ENCODE measurements at regions not wholly inside any gene's neighbourhood (a gene's known extent, or its start where the extent isn't known, plus 50 kb on each side); places are given as distances from the start of the nearest gene placed in this dataset.

DNA sequence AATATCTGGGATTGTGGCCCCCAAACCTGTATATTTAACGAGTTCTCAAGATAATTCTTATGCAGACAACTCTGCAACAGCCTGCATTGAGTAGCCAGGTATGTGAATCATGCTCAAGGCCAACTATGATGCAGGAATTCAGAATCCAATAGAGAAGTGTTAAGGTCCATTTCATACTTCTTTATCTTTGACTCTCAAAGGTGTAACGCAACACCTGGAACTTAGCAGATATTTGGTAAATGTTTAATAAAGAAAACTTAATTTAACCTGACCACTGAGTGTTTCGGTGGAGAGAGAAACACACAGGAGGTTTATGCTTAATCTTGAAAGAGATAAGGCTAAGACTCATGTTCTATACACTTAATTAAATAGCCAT lies 156.5 kb upstream of the PLEKHG7 start:
- DNase-seq (ENCODE audit: low spot score) (no peak), ATAC-seq (ENCODE audit: low FRiP score) (no peak)
- TF ChIP-seq, protein P1, sequence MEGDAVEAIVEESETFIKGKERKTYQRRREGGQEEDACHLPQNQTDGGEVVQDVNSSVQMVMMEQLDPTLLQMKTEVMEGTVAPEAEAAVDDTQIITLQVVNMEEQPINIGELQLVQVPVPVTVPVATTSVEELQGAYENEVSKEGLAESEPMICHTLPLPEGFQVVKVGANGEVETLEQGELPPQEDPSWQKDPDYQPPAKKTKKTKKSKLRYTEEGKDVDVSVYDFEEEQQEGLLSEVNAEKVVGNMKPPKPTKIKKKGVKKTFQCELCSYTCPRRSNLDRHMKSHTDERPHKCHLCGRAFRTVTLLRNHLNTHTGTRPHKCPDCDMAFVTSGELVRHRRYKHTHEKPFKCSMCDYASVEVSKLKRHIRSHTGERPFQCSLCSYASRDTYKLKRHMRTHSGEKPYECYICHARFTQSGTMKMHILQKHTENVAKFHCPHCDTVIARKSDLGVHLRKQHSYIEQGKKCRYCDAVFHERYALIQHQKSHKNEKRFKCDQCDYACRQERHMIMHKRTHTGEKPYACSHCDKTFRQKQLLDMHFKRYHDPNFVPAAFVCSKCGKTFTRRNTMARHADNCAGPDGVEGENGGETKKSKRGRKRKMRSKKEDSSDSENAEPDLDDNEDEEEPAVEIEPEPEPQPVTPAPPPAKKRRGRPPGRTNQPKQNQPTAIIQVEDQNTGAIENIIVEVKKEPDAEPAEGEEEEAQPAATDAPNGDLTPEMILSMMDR (IDR thresholded peaks at IDR 0.05) = no peak

DNA sequence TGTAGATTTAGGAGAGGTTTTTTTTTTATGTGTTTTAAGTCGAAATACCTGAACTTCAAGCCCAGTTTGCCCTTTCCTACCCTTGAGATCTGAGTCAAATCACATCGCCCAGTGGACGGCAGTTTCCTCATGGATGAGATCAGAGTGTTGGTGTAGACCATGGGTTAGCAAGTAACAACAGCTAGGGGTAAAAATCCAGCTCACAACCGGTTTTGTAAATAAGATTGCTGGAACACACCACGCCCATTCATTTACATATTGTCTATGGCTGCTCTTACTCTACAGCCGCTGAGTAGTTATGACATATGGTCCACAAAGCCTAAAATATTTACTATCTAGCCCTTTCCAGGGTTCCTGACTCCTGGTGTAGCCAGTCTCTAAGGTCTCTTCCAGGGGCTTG lies 158.5 kb upstream of the PLEKHG7 start:
- no peak for ATAC-seq (ENCODE audit: low FRiP score)
- no peak for DNase-seq (ENCODE audit: low spot score)
- TF ChIP-seq, protein P1 (IDR thresholded peaks at IDR 0.05) = no peak

DNA sequence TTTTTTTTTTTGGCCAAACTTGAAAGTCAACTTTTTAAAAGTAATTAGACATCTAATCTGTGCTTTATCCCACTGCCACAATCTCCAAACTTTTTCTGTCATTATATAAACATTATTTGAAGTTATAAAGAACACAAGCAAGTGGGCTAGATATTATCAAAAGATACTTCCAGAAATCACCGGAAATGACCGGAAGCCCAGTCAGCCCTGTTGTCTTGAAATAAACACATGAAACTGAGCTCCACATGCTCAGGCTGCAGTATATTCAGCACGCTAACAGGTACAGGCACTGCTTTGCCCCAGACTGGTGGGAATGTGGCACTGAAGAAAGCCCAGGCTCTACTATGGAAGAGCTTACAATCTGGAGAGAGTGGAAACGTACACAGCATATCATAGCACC lies 158.9 kb upstream of the PLEKHG7 start:
- no peak for ATAC-seq (ENCODE audit: low FRiP score)
- no peak for DNase-seq (ENCODE audit: low spot score)
- TF ChIP-seq, protein P1 (IDR thresholded peaks at IDR 0.05) = no peak

DNA sequence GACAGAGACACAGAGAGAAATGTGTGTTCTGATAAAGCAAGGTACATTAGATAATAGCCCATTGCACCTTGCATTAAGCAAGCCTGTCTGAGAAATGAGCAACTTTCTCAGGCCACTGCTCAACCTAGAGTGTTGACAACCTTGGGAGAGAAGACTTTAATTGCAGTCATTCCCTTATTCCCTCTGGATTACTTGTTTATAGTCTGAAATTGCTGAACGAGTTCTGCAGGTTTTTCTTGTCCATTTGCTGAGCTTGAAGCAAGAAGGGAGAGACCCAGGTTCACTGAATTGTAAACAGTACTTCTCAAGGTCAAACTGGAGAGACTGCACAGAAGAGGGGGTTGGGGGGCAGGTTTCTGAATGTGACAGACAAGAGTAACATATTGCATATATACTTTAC lies 159.4 kb upstream of the PLEKHG7 start:
- no peak for DNase-seq (ENCODE audit: low spot score)
- ATAC-seq (ENCODE audit: low FRiP score) = no peak
- TF ChIP-seq, protein P1 (IDR thresholded peaks at IDR 0.05) = no peak

DNA sequence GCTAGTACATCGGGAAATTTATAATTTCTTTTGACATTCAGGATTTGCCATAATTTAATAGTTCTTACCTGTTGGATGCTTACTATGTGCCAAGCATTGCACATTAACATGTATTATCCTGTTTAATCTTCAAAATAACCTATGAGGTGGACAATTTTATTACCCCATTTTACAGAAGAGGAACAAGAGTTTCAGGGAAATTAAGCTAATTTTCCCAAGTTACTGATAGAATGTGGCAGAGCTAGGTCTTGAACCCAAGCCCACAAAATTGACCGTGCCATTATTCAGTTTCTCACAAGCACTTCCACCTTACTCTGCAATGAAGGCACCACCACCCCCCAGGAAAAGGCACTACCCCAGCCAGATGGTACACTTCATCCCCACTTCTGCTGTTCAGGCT lies 161.1 kb upstream of the PLEKHG7 start:
- DNase-seq (ENCODE audit: low spot score) (no peak), ATAC-seq (ENCODE audit: low FRiP score) (no peak)
- TF ChIP-seq, protein P1 (IDR thresholded peaks at IDR 0.05) = no peak

DNA sequence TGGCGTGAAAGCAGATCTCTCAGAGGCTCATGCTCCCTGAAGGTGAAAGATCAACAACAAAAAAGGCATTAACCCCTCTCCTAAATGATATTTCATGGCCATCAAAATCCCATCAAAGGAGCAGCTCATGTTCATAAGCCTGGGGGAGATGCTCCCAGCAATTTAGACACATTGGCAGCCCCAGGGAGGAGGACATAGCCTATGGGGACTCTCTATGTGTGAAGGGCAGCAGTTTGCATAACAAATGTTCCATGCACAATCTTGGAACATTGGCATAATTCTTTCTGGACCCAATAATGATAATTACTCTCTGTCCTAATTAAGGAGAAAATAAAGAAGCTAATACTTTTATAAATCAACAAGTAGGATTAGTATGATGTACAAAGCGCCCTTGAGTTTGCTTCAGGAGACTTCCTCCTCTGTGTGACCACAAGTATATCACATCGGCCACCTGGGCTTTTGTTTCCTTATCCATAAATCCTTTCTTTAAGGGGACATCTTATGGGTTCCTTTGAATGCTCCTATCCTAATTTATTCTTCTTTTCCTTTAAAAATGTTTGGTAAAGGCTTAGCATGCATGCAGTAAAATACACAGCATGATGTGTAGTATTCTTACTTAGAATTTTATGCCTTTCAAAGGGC lies 161.9 kb upstream of the PLEKHG7 start:
- ATAC-seq (ENCODE audit: low FRiP score) (no peak), DNase-seq (ENCODE audit: low spot score) (no peak)
- TF ChIP-seq, protein P1 (IDR thresholded peaks at IDR 0.05) = no peak

DNA sequence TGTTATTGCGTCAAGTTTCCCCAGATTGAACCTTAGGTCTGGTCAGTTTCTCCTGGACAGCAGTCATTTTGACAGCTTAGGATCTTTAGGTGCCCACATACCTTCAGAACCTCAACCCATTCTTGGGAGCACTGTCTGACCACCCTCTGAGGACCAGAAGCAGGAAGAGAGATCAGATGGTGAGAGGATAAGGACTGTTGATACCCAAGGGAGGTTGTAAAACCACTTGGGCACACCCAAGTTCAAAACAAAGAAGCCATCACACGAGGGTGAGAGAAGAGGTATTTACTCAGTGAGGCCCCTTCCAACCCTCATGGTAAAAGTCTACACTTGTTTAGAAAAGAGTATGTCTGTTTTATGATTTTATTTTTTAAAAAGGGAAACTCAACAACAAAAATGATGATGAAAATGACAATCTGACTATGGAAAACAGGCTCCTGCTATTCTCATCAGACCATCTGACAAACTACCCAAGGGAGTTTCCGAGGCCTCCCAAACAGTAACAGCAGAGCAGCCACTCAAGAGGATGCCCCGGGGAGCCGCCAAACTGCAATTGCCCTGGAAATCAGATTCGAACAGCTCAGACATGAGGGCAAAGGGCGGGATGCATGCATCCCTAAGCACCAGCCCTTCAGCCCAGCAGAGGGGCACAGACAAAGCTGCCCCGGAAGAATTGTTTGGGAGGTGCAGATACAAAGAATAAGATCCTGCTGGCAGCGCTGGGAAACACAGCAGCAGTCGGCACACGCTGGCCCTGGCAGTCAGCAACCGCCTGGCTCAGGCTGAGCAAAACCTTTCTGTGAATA lies 162.6 kb upstream of the PLEKHG7 start:
- TF ChIP-seq, protein P1 (IDR thresholded peaks at IDR 0.05) = no peak
- ATAC-seq (ENCODE audit: low FRiP score) = no peak
- no peak for DNase-seq (ENCODE audit: low spot score)
